Colonic mucosa (tissue), 4 donors: ENCODE measurements at regions not wholly inside any gene's neighbourhood (a gene's known extent, or its start where the extent isn't known, plus 50 kb on each side); places are given as distances from the start of the nearest gene placed in this dataset.

ENCODE experiments used
- DNase-seq: peaks from one replicate; pipeline ENCODE4 v3.0.0-alpha.2; 2020
- H3K27ac ChIP-seq: fragments of 200-600 bp; one replicate; pipeline ENCODE4 v1.8.0; 2021
- H3K27me3 ChIP-seq: fragments of 200-600 bp; one replicate; pipeline ENCODE4 v1.8.0; 2021
- H3K36me3 ChIP-seq: fragments of 200-600 bp; one replicate; pipeline ENCODE4 v1.8.0; 2021
- H3K4me1 ChIP-seq: fragments of 200-600 bp; one replicate; pipeline ENCODE4 v1.8.0; 2021; ENCODE audit warnings: mild to moderate bottlenecking
- H3K4me3 ChIP-seq: fragments of 200-600 bp; one replicate; pipeline ENCODE4 v1.8.0; 2021
- H3K9ac ChIP-seq, 2 donors: one replicate each; pipeline ENCODE4 v1.7.0; 2013; ENCODE audit warnings: control low read depth in 2 of 2, low read depth in 2 of 2, low read length in 2 of 2
- H3K9me3 ChIP-seq: fragments of 200-600 bp; one replicate; pipeline ENCODE4 v1.8.0; 2021
- CTCF ChIP-seq: fragments of 200-600 bp; IDR thresholded peaks from one replicate; pipeline ENCODE4 v1.8.0; 2022; ENCODE audit warnings: antibody characterized with exemption, mild to moderate bottlenecking
- intact Hi-C: fragments of 100-400 bp; cut with DNase I; formaldehyde crosslinking; loops from one replicate; pipeline ENCODE4 v1.14.1; 2022
- donor health status: healthy.
- donor health status: DM: no; HTN: no; CAD: no.
- donor health status: DM: no; HTN: no; CAD: no.

DNA sequence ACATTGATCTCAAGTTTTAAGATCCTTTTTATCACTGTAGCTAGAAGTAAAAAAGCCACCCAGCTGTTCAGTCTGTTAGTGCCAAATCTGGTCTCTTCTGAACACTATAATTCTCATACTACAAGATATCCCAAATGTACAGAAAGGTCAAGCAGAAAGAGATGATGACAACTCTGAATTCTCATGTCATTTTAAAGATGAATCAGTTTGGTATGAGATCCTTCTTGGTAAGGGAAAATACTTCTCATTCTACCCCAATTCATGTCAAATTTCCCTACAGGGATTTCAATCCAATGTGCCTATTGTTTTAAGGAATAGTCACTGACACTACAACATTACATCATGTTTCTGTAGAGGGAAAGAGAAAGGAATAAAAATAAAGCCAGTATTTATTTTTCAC is 184.5 kb downstream of the CPEB2 start:
- H3K27ac ChIP-seq, result no peak overlapping the region
- no peak for DNase-seq
- H3K4me1 ChIP-seq, result no peaks in the 10 kb centered on the region
- intact Hi-C loops, result no loop called here
- H3K9ac ChIP-seq, result no peak overlapping the region
- H3K4me3 ChIP-seq, result no peak overlapping the region
- no peak for TF ChIP-seq CTCF
- no peaks in the 10 kb centered on the region for H3K36me3 ChIP-seq
- H3K27me3 ChIP-seq, result no peaks in the 10 kb centered on the region
- H3K9me3 ChIP-seq, result no peaks in the 10 kb centered on the region

DNA sequence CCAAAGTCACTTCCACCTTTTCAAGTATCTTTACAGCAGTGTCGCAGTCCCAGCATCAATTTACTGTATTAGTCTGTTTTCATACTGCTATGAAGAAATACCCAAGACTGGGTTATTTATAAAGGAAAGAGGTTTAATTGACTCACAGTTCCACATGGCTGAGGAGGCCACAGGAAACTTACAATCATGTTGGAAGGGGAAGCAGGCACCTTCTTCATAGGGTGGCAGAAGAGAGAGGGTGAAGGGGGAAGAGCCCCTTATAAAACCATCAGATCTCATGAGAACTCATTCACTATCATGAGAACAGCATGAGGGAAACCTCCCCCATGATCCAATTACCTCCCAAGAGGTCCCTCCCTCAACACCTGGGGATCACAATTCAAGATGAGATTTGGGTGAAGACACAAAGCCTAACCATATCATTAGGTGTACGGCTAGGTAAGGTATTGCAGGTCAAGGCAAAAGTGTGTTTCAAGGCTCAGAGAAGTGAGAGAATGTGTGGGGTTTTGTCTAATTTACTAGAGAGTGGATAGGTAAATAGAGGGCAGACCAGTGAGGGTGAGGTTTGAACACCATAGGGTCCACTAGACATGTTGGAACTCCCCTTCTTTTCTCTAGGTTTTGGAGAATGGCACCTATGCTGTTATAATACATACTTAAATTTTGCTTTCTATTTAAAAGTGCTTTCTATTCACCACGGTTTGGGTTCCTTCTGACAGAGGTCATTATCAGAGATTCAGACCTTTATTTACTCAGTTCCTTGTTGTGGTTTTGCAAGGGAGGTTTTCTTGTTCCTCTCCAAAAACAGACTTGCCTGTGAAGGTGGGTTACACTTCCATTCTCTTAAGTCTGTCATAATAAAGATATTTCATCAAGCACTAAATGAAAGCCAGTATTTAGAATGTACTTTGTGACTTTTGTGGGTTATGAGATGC is 186.6 kb downstream of the CPEB2 start:
- no peak overlapping the region for H3K4me3 ChIP-seq
- H3K27me3 ChIP-seq, result no peaks in the 10 kb centered on the region
- H3K27ac ChIP-seq, result no peak overlapping the region
- intact Hi-C loops, result no loop called here
- no peak overlapping the region for H3K9ac ChIP-seq
- no peaks in the 10 kb centered on the region for H3K36me3 ChIP-seq
- DNase-seq, result no peak
- TF ChIP-seq CTCF, result no peak
- no peaks in the 10 kb centered on the region for H3K4me1 ChIP-seq
- no peaks in the 10 kb centered on the region for H3K9me3 ChIP-seq

GRCh38 chr4:15194520-15194919 is 192.2 kb downstream of the CPEB2 start:
- no peak for TF ChIP-seq CTCF

GRCh38 chr4:15197005-15197404 is 194.7 kb downstream of the CPEB2 start:
- Histone ChIP-seq H3K9me3 (no peaks in the 10 kb centered on the region), H3K36me3 (no peaks in the 10 kb centered on the region), H3K4me3 (no peak overlapping the region), H3K27me3 (no peaks in the 10 kb centered on the region), H3K9ac (no peak overlapping the region), H3K27ac (no peak overlapping the region), H3K4me1 (no peaks in the 10 kb centered on the region)
- intact Hi-C loops, result no loop called here
- no peak for DNase-seq
- no peak for TF ChIP-seq CTCF

More at GRCh38 chr4:15194520-15194919, 192.2 kb downstream of the CPEB2 start:
- Histone ChIP-seq H3K36me3 (no peaks in the 10 kb centered on the region), H3K4me1 (no peaks in the 10 kb centered on the region), H3K4me3 (no peak overlapping the region), H3K27ac (no peak overlapping the region), H3K9me3 (no peaks in the 10 kb centered on the region), H3K9ac (no peak overlapping the region), H3K27me3 (no peaks in the 10 kb centered on the region)
- intact Hi-C loops, result no loop called here
- no peak for DNase-seq

- no peak overlapping the region for H3K4me3 ChIP-seq
- no peaks in the 10 kb centered on the region for H3K36me3 ChIP-seq
- no peaks in the 10 kb centered on the region for H3K4me1 ChIP-seq
- intact Hi-C loops, result no loop called here
- no peaks in the 10 kb centered on the region for H3K9me3 ChIP-seq
- DNase-seq, result no peak
- no peak for TF ChIP-seq CTCF
- H3K27ac ChIP-seq, result no peak overlapping the region
- H3K27me3 ChIP-seq, result no peaks in the 10 kb centered on the region
- H3K9ac ChIP-seq, result no peak overlapping the region
These were observed 195.9 kb downstream of the CPEB2 start for GRCh38 chr4:15198070-15198727.
